WTC11 (cell line): ENCODE measurements at regions not wholly inside any gene's neighbourhood (a gene's known extent, or its start where the extent isn't known, plus 50 kb on each side); places are given as distances from the start of the nearest gene placed in this dataset.
"Not testable (repeated sequence)": the region's sequence is repeated elsewhere in the genome, so short reads cannot be mapped to it uniquely, and the experiment has no call there.

Source experiments
- ATF3 ChIP-seq: sonication (generic); formaldehyde crosslinking; conservative IDR thresholded peaks from 2 replicates; pipeline ENCODE4 v1.8.1; 2022; ENCODE audit warnings: mild to moderate bottlenecking, missing genetic modification reagents
- CREB1 ChIP-seq: sonication (generic); formaldehyde crosslinking; IDR thresholded peaks from 2 replicates; pipeline ENCODE4 v1.8.0; 2023; ENCODE audit warnings: mild to moderate bottlenecking, missing genetic modification reagents
- CREM ChIP-seq: sonication (generic); formaldehyde crosslinking; IDR thresholded peaks from 2 replicates; pipeline ENCODE4 v1.8.1; 2022; ENCODE audit warnings: mild to moderate bottlenecking, missing genetic modification reagents, moderate library complexity
- CTCF ChIP-seq: fragments of 200-600 bp; IDR thresholded peaks from 2 replicates; pipeline ENCODE4 v1.8.0; 2022; ENCODE audit warnings: antibody characterized with exemption
- FOXJ3 ChIP-seq: sonication (generic); formaldehyde crosslinking; IDR thresholded peaks from 2 replicates; pipeline ENCODE4 v1.9.0; 2021; ENCODE audit warnings: missing genetic modification reagents, mild to moderate bottlenecking, borderline replicate concordance
- MAX ChIP-seq: sonication (generic); formaldehyde crosslinking; IDR thresholded peaks from 2 replicates; pipeline ENCODE4 v1.8.0; 2022; ENCODE audit warnings: mild to moderate bottlenecking, missing genetic modification reagents
- SP1 ChIP-seq: sonication (generic); formaldehyde crosslinking; conservative IDR thresholded peaks from 2 replicates; pipeline ENCODE4 v1.8.1; 2022; ENCODE audit warnings: missing genetic modification reagents
- ZNF121 ChIP-seq: sonication (generic); formaldehyde crosslinking; IDR thresholded peaks from 2 replicates; pipeline ENCODE4 v1.8.0; 2023; ENCODE audit warnings: missing genetic modification reagents
- ZNF263 ChIP-seq: sonication (generic); formaldehyde crosslinking; IDR thresholded peaks from 2 replicates; pipeline ENCODE4 v1.8.1; 2022; ENCODE audit warnings: low read depth, mild to moderate bottlenecking, moderate library complexity, missing genetic modification reagents
- TF ChIP-seq, protein P1 (sequence below): sonication (generic); formaldehyde crosslinking; IDR thresholded peaks from 2 replicates; pipeline ENCODE4 v1.8.0; 2022; ENCODE audit warnings: mild to moderate bottlenecking, missing genetic modification reagents

GRCh38 chr3:63734632-63735031 is 82.2 kb downstream of the SNTN start:
- not testable (repeated sequence) for TF ChIP-seq ZNF121 (CRISPR knock-in tag); CTCF; CREB1 (CRISPR knock-in tag); CREM (CRISPR knock-in tag); MAX (CRISPR knock-in tag); SP1; ATF3 (CRISPR knock-in tag); ZNF263 (CRISPR knock-in tag); FOXJ3 (CRISPR knock-in tag)
- TF ChIP-seq, protein P1, sequence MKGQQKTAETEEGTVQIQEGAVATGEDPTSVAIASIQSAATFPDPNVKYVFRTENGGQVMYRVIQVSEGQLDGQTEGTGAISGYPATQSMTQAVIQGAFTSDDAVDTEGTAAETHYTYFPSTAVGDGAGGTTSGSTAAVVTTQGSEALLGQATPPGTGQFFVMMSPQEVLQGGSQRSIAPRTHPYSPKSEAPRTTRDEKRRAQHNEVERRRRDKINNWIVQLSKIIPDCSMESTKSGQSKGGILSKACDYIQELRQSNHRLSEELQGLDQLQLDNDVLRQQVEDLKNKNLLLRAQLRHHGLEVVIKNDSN (CRISPR knock-in tag) = not testable (repeated sequence)
